GM12873 (cell line): ENCODE measurements at regions not wholly inside any gene's neighbourhood (a gene's known extent, or its start where the extent isn't known, plus 50 kb on each side); places are given as distances from the start of the nearest gene placed in this dataset.

ENCODE experiments used
- CTCF ChIP-seq: IDR thresholded peaks from 2 replicates; pipeline ENCODE4 v1.5.1; 2012; ENCODE audit warnings: low read depth, mild to moderate bottlenecking, moderate library complexity, low read length, control low read depth; ENCODE audit not compliant: insufficient read depth; ENCODE audit errors: missing control alignments

- TF ChIP-seq CTCF: no peak
Measured at GRCh38 chr12:22900401-22900800, 275.4 kb downstream of the ETNK1 start.

GRCh38 chr12:22904485-22904884, 279.5 kb downstream of the ETNK1 start:
- TF ChIP-seq CTCF: no peak

- TF ChIP-seq CTCF: no peak
Measured at GRCh38 chr12:22916241-22916640, 291.3 kb downstream of the ETNK1 start.

GRCh38 chr12:22916815-22917214, 291.8 kb downstream of the ETNK1 start:
- TF ChIP-seq CTCF: no peak

- TF ChIP-seq CTCF: no peak
Measured at GRCh38 chr12:22919883-22920282, 294.9 kb downstream of the ETNK1 start.

GRCh38 chr12:22923768-22924167, 298.8 kb downstream of the ETNK1 start:
- TF ChIP-seq CTCF: no peak

GRCh38 chr12:22924391-22924790, 299.4 kb downstream of the ETNK1 start:
- no peak for TF ChIP-seq CTCF
